ENCODE measurements at regions not wholly inside any gene's neighbourhood (a gene's known extent, or its start where the extent isn't known, plus 50 kb on each side); places are given as distances from the start of the nearest gene placed in this dataset.

DNA sequence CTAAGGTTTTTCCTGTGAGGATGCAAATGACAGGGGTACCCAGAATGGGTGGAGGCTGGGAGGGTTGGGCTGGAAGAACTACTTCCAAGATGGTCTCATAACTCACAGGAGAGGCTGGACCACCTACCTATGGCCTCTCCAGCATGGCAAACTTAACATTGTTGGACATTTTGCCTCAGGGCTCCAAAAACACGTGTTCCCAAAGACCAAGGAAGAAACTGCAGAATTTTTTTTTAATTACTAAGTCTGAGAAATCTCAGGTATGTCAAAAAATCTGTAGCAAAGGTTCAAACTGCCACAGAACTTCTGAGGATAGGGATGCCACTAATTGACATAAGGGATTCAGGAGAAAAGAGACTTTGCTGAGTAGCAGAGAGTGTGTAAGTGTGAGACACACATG, 270.8 kb downstream of the NNT start:
- DNase-seq (ENCODE audit: low read depth in 1 of 2, low spot score in 1 of 2): no peak
- no peak overlapping the region for H3K27ac ChIP-seq
- POLR2A ChIA-PET: no interaction called here
- CTCF ChIA-PET: no interaction called here
- H3K4me1 ChIP-seq: no peaks in the 10 kb centered on the region
- no peak overlapping the region for H3K4me3 ChIP-seq
- 0% methylated on average over 1 of the region's 1 CpG for WGBS (ENCODE audit: missing lambda C conversion rate)
- no peak for FAIRE-seq
- no peaks in the 10 kb centered on the region for H3K9me3 ChIP-seq
- no peak for TF ChIP-seq POLR2AphosphoS2 (conservative IDR thresholded peaks at IDR 0.05; ENCODE audit: low read length)
- no peak for TF ChIP-seq HOXA7 (CRISPR knock-in tag; IDR thresholded peaks at IDR 0.05)
- TF ChIP-seq SMC3 (IDR thresholded peaks at IDR 0.05): no peak
- no peak for TF ChIP-seq RARB (CRISPR knock-in tag; IDR thresholded peaks at IDR 0.05)
- no peak for TF ChIP-seq NPAS2 (CRISPR knock-in tag; IDR thresholded peaks at IDR 0.05; ENCODE audit: borderline replicate concordance)
- TF ChIP-seq NR3C1 (IDR thresholded peaks at IDR 0.05): no peak
- TF ChIP-seq HMGXB4 (CRISPR knock-in tag; IDR thresholded peaks at IDR 0.05; ENCODE audit: borderline replicate concordance): no peak
- TF ChIP-seq MYC (IDR thresholded peaks at IDR 0.05; ENCODE audit: borderline replicate concordance, low read length): no peak
- TF ChIP-seq, protein P1, sequence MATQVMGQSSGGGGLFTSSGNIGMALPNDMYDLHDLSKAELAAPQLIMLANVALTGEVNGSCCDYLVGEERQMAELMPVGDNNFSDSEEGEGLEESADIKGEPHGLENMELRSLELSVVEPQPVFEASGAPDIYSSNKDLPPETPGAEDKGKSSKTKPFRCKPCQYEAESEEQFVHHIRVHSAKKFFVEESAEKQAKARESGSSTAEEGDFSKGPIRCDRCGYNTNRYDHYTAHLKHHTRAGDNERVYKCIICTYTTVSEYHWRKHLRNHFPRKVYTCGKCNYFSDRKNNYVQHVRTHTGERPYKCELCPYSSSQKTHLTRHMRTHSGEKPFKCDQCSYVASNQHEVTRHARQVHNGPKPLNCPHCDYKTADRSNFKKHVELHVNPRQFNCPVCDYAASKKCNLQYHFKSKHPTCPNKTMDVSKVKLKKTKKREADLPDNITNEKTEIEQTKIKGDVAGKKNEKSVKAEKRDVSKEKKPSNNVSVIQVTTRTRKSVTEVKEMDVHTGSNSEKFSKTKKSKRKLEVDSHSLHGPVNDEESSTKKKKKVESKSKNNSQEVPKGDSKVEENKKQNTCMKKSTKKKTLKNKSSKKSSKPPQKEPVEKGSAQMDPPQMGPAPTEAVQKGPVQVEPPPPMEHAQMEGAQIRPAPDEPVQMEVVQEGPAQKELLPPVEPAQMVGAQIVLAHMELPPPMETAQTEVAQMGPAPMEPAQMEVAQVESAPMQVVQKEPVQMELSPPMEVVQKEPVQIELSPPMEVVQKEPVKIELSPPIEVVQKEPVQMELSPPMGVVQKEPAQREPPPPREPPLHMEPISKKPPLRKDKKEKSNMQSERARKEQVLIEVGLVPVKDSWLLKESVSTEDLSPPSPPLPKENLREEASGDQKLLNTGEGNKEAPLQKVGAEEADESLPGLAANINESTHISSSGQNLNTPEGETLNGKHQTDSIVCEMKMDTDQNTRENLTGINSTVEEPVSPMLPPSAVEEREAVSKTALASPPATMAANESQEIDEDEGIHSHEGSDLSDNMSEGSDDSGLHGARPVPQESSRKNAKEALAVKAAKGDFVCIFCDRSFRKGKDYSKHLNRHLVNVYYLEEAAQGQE (IDR thresholded peaks at IDR 0.05): no peak
- no peak for TF ChIP-seq GATA3 (IDR thresholded peaks at IDR 0.05; ENCODE audit: borderline replicate concordance)
- no peak for TF ChIP-seq ZFP36 (IDR thresholded peaks at IDR 0.05; ENCODE audit: borderline replicate concordance, partially characterized antibody)
- TF ChIP-seq KDM5A (IDR thresholded peaks at IDR 0.05): no peak
- no peak for TF ChIP-seq TFCP2L1 (CRISPR knock-in tag; IDR thresholded peaks at IDR 0.05)
- TF ChIP-seq SREBF2 (IDR thresholded peaks at IDR 0.05): no peak
- no peak for ATAC-seq
- no peak overlapping the region for H3K4me2 ChIP-seq

DNA sequence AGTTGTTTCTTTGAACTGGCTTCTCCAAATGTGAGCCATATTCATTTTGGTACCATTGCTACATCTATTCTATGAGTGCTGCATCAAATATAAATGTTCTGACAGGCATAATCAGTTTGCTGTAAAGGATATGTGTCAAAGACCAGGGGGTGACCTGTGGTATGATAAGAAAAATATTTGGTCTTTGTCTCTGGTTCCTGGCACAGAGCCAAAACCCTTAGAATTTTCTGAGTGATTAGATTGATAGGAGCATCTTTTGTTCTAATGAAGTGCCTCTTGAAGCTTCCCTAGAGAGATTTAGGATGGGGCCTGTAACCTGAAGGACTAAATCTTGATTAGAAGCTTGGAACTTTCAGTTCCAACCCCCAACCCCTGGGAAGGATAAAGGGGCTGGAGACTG, 256.3 kb downstream of the NNT start:
- Histone ChIP-seq H3K4me3 (no peak overlapping the region), H3K9me3 (no peaks in the 10 kb centered on the region), H3K27ac (no peak overlapping the region), H3K4me1 (no peaks in the 10 kb centered on the region), H3K4me2 (no peak overlapping the region)
- ATAC-seq: no peak
- TF ChIP-seq NFE2L2 (conservative IDR thresholded peaks at IDR 0.05; ENCODE audit: low read length): no peak
- TF ChIP-seq RFX5 (IDR thresholded peaks at IDR 0.05): no peak
- TF ChIP-seq, protein P1 (IDR thresholded peaks at IDR 0.05): no peak
- TF ChIP-seq MAFK (IDR thresholded peaks at IDR 0.05; ENCODE audit: partially characterized antibody): no peak
- no peak for TF ChIP-seq EP300 (IDR thresholded peaks at IDR 0.05)
- no peak for TF ChIP-seq SMC3 (IDR thresholded peaks at IDR 0.05)
- no peak for DNase-seq (ENCODE audit: low read depth in 1 of 2, low spot score in 1 of 2)
- no peak for FAIRE-seq
- ChIA-PET POLR2A (no interaction called here), CTCF (no interaction called here)
